Choroid plexus epithelial cell (primary cell): ENCODE measurements at regions not wholly inside any gene's neighbourhood (a gene's known extent, or its start where the extent isn't known, plus 50 kb on each side); places are given as distances from the start of the nearest gene placed in this dataset.

Source experiments
- DNase-seq: peaks from one replicate; pipeline ENCODE4 v3.0.0-alpha.2; 2010; ENCODE audit warnings: low read depth
- H3K4me3 ChIP-seq: 2 replicates; pipeline ENCODE4 v1.5.1; 2011; ENCODE audit warnings: low read depth, mild to moderate bottlenecking, control low read depth, low read length, moderate library complexity
- TF ChIP-seq, protein P1 (sequence below): conservative IDR thresholded peaks from 2 replicates; pipeline ENCODE4 v1.5.1; 2011; ENCODE audit warnings: low read depth, mild to moderate bottlenecking, control low read depth, inconsistent platforms, low read length, moderate library complexity

DNA sequence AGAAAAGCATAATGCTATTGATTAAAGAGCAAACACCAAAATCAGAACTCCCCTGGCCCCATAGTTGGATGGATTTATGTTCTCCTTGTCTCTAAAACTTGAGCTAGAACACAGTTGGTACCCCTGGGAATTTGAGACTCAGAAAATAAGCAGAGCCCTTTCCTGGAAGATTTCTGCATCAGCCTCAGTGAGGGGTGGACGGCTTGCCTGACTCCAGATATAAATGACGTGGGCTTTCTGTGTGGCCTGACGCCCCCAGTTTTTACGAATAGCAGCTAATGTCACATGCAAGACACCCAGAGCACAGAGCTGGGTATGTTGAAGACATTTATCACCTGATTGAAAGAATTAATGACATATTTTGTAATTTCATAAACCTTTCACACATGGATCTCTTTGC lies 130.8 kb downstream of the TRIM29 start:
- H3K4me3 ChIP-seq: no peak overlapping the region
- no peak for DNase-seq
- TF ChIP-seq, protein P1, sequence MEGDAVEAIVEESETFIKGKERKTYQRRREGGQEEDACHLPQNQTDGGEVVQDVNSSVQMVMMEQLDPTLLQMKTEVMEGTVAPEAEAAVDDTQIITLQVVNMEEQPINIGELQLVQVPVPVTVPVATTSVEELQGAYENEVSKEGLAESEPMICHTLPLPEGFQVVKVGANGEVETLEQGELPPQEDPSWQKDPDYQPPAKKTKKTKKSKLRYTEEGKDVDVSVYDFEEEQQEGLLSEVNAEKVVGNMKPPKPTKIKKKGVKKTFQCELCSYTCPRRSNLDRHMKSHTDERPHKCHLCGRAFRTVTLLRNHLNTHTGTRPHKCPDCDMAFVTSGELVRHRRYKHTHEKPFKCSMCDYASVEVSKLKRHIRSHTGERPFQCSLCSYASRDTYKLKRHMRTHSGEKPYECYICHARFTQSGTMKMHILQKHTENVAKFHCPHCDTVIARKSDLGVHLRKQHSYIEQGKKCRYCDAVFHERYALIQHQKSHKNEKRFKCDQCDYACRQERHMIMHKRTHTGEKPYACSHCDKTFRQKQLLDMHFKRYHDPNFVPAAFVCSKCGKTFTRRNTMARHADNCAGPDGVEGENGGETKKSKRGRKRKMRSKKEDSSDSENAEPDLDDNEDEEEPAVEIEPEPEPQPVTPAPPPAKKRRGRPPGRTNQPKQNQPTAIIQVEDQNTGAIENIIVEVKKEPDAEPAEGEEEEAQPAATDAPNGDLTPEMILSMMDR: no peak

DNA sequence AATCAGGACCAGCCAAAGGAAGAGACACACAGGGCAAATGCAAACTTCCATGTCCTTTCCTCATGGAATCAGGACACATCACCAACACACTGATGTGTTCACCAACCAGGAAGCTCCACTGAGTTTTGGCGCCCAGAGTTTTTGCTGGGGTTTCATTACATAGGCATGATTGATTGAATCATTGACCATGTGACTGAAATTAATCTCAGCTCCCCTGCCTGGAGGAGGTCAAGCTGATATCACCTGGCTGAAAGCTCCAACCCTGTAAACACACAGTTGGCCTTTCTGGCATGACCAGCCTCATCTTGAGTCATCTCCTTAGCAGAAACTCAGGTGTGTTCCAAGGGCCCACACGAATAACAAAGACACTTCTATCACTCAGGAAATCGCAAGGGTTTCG lies 133.2 kb downstream of the TRIM29 start:
- TF ChIP-seq, protein P1: no peak
- DNase-seq: no peak
- no peak overlapping the region for H3K4me3 ChIP-seq

GRCh38 chr11:120001178-120002090 lies 136.5 kb downstream of the TRIM29 start:
- DNase-seq: no peak
- TF ChIP-seq, protein P1: no peak
- H3K4me3 ChIP-seq: no peak overlapping the region

DNA sequence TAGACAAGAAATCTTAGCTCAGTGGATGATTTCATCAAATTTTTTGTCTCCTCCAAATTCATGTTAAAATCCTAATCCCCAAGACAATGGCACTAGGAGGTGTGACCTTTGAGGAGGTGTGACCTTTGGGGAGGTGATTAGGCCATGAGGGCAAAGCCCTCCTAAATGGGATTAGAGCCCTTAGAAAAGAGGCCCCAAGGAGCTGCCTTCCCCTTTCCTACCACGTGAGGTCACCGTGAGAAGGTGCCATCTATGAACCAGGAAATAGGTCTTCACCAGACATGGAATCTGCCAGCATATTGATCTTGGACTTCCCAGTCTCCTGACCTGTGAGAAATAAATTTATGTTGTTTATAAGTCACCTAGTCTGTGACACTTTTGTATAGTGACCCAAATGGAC lies 138.7 kb downstream of the TRIM29 start:
- TF ChIP-seq, protein P1: no peak
- no peak for DNase-seq
- H3K4me3 ChIP-seq: no peak overlapping the region

- no peak overlapping the region for H3K4me3 ChIP-seq
- no peak for DNase-seq
- TF ChIP-seq, protein P1: no peak
Observed at GRCh38 chr11:119996556-119996955, 141.4 kb downstream of the TRIM29 start.

GRCh38 chr11:119995730-119996491 lies 142.0 kb downstream of the TRIM29 start:
- DNase-seq: no peak
- no peak overlapping the region for H3K4me3 ChIP-seq
- TF ChIP-seq, protein P1: no peak
